A549 (cell line): ENCODE measurements at regions not wholly inside any gene's neighbourhood (a gene's known extent, or its start where the extent isn't known, plus 50 kb on each side); places are given as distances from the start of the nearest gene placed in this dataset.

Experiments used
- ATAC-seq, 2 experiments: fragments of 200-7000 bp in 1 of 2; fragments of >200 bp in 1 of 2; cut with Nextera tagmentation in 1 of 2; cut with Tn5 transposase in 1 of 2; 3 replicates each; pipeline versions ENCODE4 v1.8.0 to v1.9.1; 2018 to 2020; ENCODE audit warnings: mild to moderate bottlenecking in 1 of 2, moderate library complexity in 1 of 2
- CTCF ChIA-PET: fragments of 300-600 bp; sonication (Branson Sonifier 250); formaldehyde crosslinking; extraction: SDS; loops from one replicate; lab custom pipeline; 2021; ENCODE audit warnings: antibody characterized with exemption, inconsistent platforms; lab: Yijun Ruan, JAX
- POLR2A ChIA-PET: fragments of 350-600 bp; formaldehyde crosslinking; extraction: SDS; loops from one replicate; lab custom pipeline; 2021; ENCODE audit warnings: antibody characterized with exemption, inconsistent platforms; lab: Yijun Ruan, JAX
- DNase-seq, 2 experiments: peaks; one replicate each; pipeline versions ENCODE4 v3.0.0 to v3.0.0-alpha.2; 2011 to 2016; ENCODE audit warnings: low read depth in 1 of 2, low spot score in 1 of 2
- FAIRE-seq: peaks from 2 replicates; lab custom pipeline; 2011; peaks lifted over from hg19 to GRCh38; lab: Jason Lieb, UNC
- H3K27ac ChIP-seq, 2 experiments: fragments of >200 bp; sonication (Bioruptor Twin); formaldehyde crosslinking; 3 replicates each; pipeline ENCODE4 v1.5.1; 2016 to 2017
- H3K4me1 ChIP-seq: fragments of >200 bp; sonication (Bioruptor Twin); formaldehyde crosslinking; 3 replicates; pipeline ENCODE4 v1.6.1; 2016
- H3K4me2 ChIP-seq: fragments of >200 bp; sonication (Bioruptor Twin); formaldehyde crosslinking; 3 replicates; pipeline ENCODE4 v1.6.1; 2016
- H3K4me3 ChIP-seq: fragments of >200 bp; sonication (Bioruptor Twin); formaldehyde crosslinking; 3 replicates; pipeline ENCODE4 v1.5.1; 2016
- H3K9me3 ChIP-seq: fragments of >200 bp; sonication (Bioruptor Twin); formaldehyde crosslinking; 3 replicates; pipeline ENCODE4 v1.6.1; 2016
- BHLHE40 ChIP-seq: IDR thresholded peaks from 2 replicates; pipeline ENCODE4 v1.6.1; 2012; ENCODE audit warnings: low read depth, low read length, inconsistent platforms
- CBX8 ChIP-seq: fragments of 200-600 bp; sonication (generic); IDR thresholded peaks from 2 replicates; pipeline ENCODE4 v1.6.1; 2016
- CHD2 ChIP-seq: fragments of 150-350 bp; IDR thresholded peaks from 2 replicates; pipeline ENCODE4 v1.6.1; 2014; ENCODE audit warnings: low read length; ENCODE audit not compliant: partially characterized antibody
- EHF ChIP-seq: fragments of 250-450 bp; sonication (Bioruptor Pico); IDR thresholded peaks from 2 replicates; pipeline ENCODE4 v1.5.0; 2020; ENCODE audit warnings: mild to moderate bottlenecking
- FOSL2 ChIP-seq, 2 experiments: fragments of 450-650 bp in 1 of 2; fragments of >200 bp in 1 of 2; sonication (Bioruptor Twin) in 1 of 2; formaldehyde crosslinking; IDR thresholded peaks; 2 replicates each; pipeline versions ENCODE4 v1.5.0 to v1.6.1; 2016 to 2020; ENCODE audit warnings: mild to moderate bottlenecking in 1 of 2, moderate library complexity in 1 of 2
- HOXB5 ChIP-seq: fragments of 250-450 bp; sonication (Bioruptor Pico); IDR thresholded peaks from 2 replicates; pipeline ENCODE4 v1.5.0; 2020; ENCODE audit warnings: mild to moderate bottlenecking, moderate library complexity
- MAFK ChIP-seq: fragments of 450-650 bp; IDR thresholded peaks from 2 replicates; pipeline ENCODE4 v1.6.1; 2014; ENCODE audit not compliant: partially characterized antibody
- PHF8 ChIP-seq: fragments of 200-600 bp; sonication (generic); IDR thresholded peaks from 2 replicates; pipeline ENCODE4 v1.6.1; 2016; ENCODE audit warnings: low read depth, mild to moderate bottlenecking, antibody characterized with exemption, moderate library complexity, borderline replicate concordance
- POLR2A ChIP-seq: IDR thresholded peaks from 2 replicates; pipeline ENCODE4 v1.6.1; 2012; ENCODE audit warnings: mild to moderate bottlenecking, low read length
- POLR2AphosphoS2 ChIP-seq: conservative IDR thresholded peaks from 2 replicates; pipeline ENCODE4 v1.6.1; 2012; ENCODE audit warnings: low read length, improper control_type of control experiment, inconsistent platforms
- WGBS: methylation state at CpG from one replicate; pipeline ENCODE4 v1.1.6; 2017; ENCODE audit errors: missing lambda C conversion rate; 5-methylcytosine and 5-hydroxymethylcytosine counted together
- TF ChIP-seq, protein P1 (sequence below): fragments of 250-450 bp; sonication (Bioruptor Pico); IDR thresholded peaks from 2 replicates; pipeline ENCODE4 v1.5.0; 2021; ENCODE audit warnings: mild to moderate bottlenecking, moderate library complexity, borderline replicate concordance
- TF ChIP-seq, protein P2 (sequence below): fragments of >200 bp; sonication (Bioruptor Twin); formaldehyde crosslinking; IDR thresholded peaks from 2 replicates; pipeline ENCODE4 v1.6.1; 2016
- TF ChIP-seq, protein P3 (sequence below): IDR thresholded peaks from 2 replicates; pipeline ENCODE4 v1.6.1; 2012; ENCODE audit warnings: low read depth, borderline replicate concordance
- TF ChIP-seq, protein P4 (sequence below): IDR thresholded peaks from 2 replicates; pipeline ENCODE4 v1.6.1; 2012

DNA sequence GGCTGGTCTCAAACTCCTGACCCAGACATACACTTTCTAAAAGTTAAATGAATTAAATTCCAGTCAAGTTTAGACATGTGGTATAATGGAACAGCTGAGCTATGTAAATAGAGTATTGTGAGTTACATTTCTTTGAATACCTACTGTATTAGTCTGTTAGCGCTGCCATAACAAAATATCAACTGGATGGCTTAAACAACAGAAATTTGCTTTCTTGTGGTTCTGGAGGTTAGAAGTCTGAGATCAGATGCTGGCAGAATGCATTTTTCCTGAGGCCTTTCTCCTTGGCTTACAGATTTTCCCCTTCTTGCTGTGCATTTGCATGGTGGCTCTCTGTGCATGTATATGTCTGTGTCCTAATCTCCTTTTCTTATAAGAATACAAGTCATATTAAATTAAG lies 101.5 kb upstream of the TGFBR2 start (continued):
- TF ChIP-seq, protein P1, sequence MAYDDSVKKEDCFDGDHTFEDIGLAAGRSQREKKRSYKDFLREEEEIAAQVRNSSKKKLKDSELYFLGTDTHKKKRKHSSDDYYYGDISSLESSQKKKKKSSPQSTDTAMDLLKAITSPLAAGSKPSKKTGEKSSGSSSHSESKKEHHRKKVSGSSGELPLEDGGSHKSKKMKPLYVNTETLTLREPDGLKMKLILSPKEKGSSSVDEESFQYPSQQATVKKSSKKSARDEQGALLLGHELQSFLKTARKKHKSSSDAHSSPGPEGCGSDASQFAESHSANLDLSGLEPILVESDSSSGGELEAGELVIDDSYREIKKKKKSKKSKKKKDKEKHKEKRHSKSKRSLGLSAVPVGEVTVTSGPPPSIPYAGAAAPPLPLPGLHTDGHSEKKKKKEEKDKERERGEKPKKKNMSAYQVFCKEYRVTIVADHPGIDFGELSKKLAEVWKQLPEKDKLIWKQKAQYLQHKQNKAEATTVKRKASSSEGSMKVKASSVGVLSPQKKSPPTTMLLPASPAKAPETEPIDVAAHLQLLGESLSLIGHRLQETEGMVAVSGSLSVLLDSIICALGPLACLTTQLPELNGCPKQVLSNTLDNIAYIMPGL (CRISPR knock-in tag), result no peak

DNA sequence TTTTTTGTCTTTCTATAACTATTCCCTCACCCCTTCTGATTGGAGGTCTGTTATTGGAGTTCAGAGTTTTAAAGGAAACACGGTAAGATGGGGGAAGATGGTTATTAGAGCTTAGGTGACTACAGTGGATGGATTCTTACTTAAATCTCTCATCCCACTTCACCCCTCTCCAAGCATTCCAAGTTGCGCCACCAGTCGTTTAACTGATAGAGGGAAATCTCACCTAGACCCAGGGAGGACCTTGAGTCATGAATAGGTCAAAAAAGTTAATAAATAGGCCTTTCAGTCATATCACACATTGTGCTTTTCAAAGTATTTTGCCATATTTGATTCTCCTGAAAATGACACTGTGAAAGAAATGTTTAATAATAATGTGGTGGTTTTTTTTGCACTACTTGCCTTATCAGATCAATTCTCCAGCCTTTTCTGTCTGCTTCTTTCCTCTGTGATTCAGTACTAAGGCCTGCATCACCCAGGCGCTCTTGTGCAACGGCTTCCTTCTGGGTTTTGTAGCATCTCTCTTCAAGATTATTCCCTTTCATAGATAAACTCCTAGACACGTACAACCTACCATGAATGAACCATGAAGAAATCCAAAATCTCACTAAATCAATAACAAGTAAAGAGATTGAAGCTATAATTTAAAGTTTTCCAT lies 100.4 kb upstream of the TGFBR2 start:
- Histone ChIP-seq H3K9me3 (no peaks in the 10 kb centered on the region), H3K4me3 (no peak overlapping the region), H3K4me2 (no peak overlapping the region), H3K27ac (0 out of 6 replicates have a peak overlapping the region, but pooled peaks of 1 of the 2 experiments have one; percentile 6), H3K4me1 (peaks cover 3% of the 10 kb centered on the region)
- TF ChIP-seq, protein P2, sequence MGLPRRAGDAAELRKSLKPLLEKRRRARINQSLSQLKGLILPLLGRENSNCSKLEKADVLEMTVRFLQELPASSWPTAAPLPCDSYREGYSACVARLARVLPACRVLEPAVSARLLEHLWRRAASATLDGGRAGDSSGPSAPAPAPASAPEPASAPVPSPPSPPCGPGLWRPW, result no peak
- WGBS, result 91% methylated on average over 6 of the region's 6 CpGs
- peak; percentile 54 for FAIRE-seq
- no peak for ATAC-seq
- ChIA-PET CTCF (interaction anchor here (0.7 kb wide), 1 partner anchor 148 kb away, joined by 4 read pairs; no protein-coding TSS in a partner anchor), POLR2A (interaction anchor here (0.7 kb wide), 1 partner anchor 136 kb away, joined by 6 read pairs; no protein-coding TSS in a partner anchor)
- DNase-seq, result no peak

DNA sequence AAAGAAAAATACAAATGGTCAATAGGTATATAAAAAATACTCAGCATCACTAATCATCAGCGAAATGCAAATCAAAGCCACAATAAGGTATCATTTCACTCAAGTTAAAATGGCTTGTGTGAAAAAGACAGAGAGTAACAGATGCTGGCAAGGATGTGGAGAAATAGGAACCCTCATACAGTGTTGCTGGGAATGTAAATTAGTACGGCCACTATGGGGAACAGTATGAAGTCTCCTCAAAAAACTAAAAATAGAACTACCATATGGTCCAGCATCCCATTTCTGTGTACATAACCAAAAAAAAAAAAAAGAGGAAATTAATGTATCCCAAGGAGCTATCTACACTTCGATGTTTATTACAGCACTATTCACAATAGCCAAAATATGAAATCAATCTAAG lies 98.1 kb upstream of the TGFBR2 start:
- no peak for TF ChIP-seq EHF (CRISPR knock-in tag)
- TF ChIP-seq POLR2AphosphoS2, result no peak
- TF ChIP-seq POLR2A, result no peak
- no peak for TF ChIP-seq CHD2
- no peak for TF ChIP-seq CBX8
- TF ChIP-seq FOSL2 (IDR thresholded peaks at IDR 0.05), result no peak
- TF ChIP-seq FOSL2 (CRISPR knock-in tag; IDR thresholded peaks at IDR 0.05), result no peak
- TF ChIP-seq, protein P3, sequence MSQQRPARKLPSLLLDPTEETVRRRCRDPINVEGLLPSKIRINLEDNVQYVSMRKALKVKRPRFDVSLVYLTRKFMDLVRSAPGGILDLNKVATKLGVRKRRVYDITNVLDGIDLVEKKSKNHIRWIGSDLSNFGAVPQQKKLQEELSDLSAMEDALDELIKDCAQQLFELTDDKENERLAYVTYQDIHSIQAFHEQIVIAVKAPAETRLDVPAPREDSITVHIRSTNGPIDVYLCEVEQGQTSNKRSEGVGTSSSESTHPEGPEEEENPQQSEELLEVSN, result no peak
- TF ChIP-seq MAFK, result no peak
- no peak for TF ChIP-seq HOXB5
- TF ChIP-seq, protein P4, sequence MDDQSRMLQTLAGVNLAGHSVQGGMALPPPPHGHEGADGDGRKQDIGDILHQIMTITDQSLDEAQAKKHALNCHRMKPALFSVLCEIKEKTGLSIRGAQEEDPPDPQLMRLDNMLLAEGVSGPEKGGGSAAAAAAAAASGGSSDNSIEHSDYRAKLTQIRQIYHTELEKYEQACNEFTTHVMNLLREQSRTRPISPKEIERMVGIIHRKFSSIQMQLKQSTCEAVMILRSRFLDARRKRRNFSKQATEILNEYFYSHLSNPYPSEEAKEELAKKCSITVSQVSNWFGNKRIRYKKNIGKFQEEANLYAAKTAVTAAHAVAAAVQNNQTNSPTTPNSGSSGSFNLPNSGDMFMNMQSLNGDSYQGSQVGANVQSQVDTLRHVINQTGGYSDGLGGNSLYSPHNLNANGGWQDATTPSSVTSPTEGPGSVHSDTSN, result no peak
- TF ChIP-seq PHF8, result no peak
- Histone ChIP-seq H3K9me3 (no peaks in the 10 kb centered on the region), H3K4me1 (peaks cover 23% of the 10 kb centered on the region), H3K4me2 (no peak overlapping the region), H3K27ac (no peak overlapping the region), H3K4me3 (no peak overlapping the region)
- POLR2A ChIA-PET, result no interaction called here
- CTCF ChIA-PET, result no interaction called here
- DNase-seq (no peak), ATAC-seq (no peak), FAIRE-seq (no peak)
- WGBS, result 77% methylated on average over 3 of the region's 3 CpGs

DNA sequence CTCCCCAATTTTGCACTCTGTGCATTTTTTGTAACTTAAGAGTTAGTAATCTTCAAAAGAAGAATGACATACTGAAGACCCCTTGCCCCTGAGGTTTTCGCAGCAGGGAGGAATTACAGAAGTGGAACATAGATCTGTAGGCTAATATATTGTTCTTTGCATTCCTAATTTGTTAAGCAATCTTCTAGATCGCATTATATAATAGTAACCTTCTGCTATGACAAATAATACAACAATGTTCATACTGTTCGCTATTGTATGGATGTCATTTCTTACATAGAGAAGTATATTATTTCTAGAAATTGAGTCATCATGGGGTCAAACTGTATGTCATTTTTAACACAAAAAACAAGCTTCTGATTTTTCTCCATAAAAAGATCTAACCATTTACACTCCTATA lies 95.8 kb upstream of the TGFBR2 start:
- ChIA-PET CTCF (interaction anchor here (0.6 to 1.1 kb wide), 2 partner anchors 19 to 183 kb away, joined by 3 read pairs; no protein-coding TSS in a partner anchor), POLR2A (no interaction called here)
- 92% methylated on average over 3 of the region's 3 CpGs for WGBS
- TF ChIP-seq BHLHE40 (no peak), MAFK (peak; percentile 5)
- ATAC-seq (no peak), DNase-seq (no peak), FAIRE-seq (no peak)
- H3K4me3 ChIP-seq, result no peak overlapping the region
- H3K27ac ChIP-seq, result peak overlapping the region; percentile 61 to 77; a peak in 5 of 6 replicates
- no peaks in the 10 kb centered on the region for H3K9me3 ChIP-seq
- H3K4me2 ChIP-seq, result no peak overlapping the region
- H3K4me1 ChIP-seq, result peaks cover 31% of the 10 kb centered on the region
